MM.1S (cell line): ENCODE measurements at regions not wholly inside any gene's neighbourhood (a gene's known extent, or its start where the extent isn't known, plus 50 kb on each side); places are given as distances from the start of the nearest gene placed in this dataset.

Source experiments
- DNase-seq: peaks from one replicate; pipeline ENCODE4 v3.0.0-alpha.2; 2015
- H2AFZ ChIP-seq: fragments of 300-600 bp; sonication (generic); 2 replicates; pipeline ENCODE4 v1.6.0; 2016; ENCODE audit warnings: antibody characterized with exemption, low read length
- H3F3A ChIP-seq: fragments of 300-600 bp; sonication (generic); 2 replicates; pipeline ENCODE4 v1.6.1; 2016; ENCODE audit warnings: mild to moderate bottlenecking, antibody characterized with exemption, low read length, moderate library complexity, mixed read lengths; ENCODE audit not compliant: insufficient read depth
- H3K27ac ChIP-seq: fragments of 300-600 bp; sonication (generic); 2 replicates; pipeline ENCODE4 v1.5.1; 2016; ENCODE audit warnings: mild to moderate bottlenecking, low read length
- H3K27me3 ChIP-seq: fragments of 300-600 bp; sonication (generic); replicated peaks from 2 replicates; pipeline ENCODE4 v1.6.0; 2016; ENCODE audit warnings: low read length; ENCODE audit not compliant: insufficient read depth
- H3K36me3 ChIP-seq: fragments of 300-600 bp; sonication (generic); replicated peaks from 2 replicates; pipeline ENCODE4 v1.6.1; 2016; ENCODE audit warnings: mild to moderate bottlenecking, low read length, mixed read lengths; ENCODE audit not compliant: insufficient read depth
- H3K4me1 ChIP-seq: fragments of 300-600 bp; sonication (generic); 2 replicates; pipeline ENCODE4 v1.6.1; 2016; ENCODE audit warnings: low read length, mixed read lengths
- H3K4me2 ChIP-seq: fragments of 300-600 bp; sonication (generic); 2 replicates; pipeline ENCODE4 v1.6.0; 2016; ENCODE audit warnings: low read depth, low read length
- H3K4me3 ChIP-seq: fragments of 300-600 bp; sonication (generic); 2 replicates; pipeline ENCODE4 v1.5.1; 2016; ENCODE audit warnings: low read length, mixed read lengths
- H3K79me2 ChIP-seq: fragments of 300-600 bp; sonication (generic); 2 replicates; pipeline ENCODE4 v1.6.1; 2016; ENCODE audit warnings: mixed run types, low read length, mixed read lengths
- H3K9ac ChIP-seq: fragments of 300-600 bp; sonication (generic); 2 replicates; pipeline ENCODE4 v1.6.1; 2016; ENCODE audit warnings: low read length, mixed read lengths
- H3K9me2 ChIP-seq: fragments of 300-600 bp; sonication (generic); replicated peaks from 2 replicates; pipeline ENCODE4 v1.6.1; 2016; ENCODE audit warnings: mild to moderate bottlenecking, low read length, mixed read lengths; ENCODE audit not compliant: insufficient read depth
- H3K9me3 ChIP-seq: fragments of 300-600 bp; sonication (generic); replicated peaks from 2 replicates; pipeline ENCODE4 v1.6.1; 2016; ENCODE audit warnings: mild to moderate bottlenecking, low read length, mixed read lengths; ENCODE audit not compliant: insufficient read depth
- H4K20me1 ChIP-seq: fragments of 300-600 bp; sonication (generic); 2 replicates; pipeline ENCODE4 v1.6.1; 2016; ENCODE audit warnings: mild to moderate bottlenecking, low read length, moderate library complexity, mixed read lengths; ENCODE audit not compliant: insufficient read depth
- CTCF ChIP-seq: fragments of 300-600 bp; sonication (generic); IDR thresholded peaks from 2 replicates; pipeline ENCODE4 v1.5.1; 2016; ENCODE audit warnings: antibody characterized with exemption, low read length, mixed read lengths
- EZH2 ChIP-seq: fragments of 300-600 bp; sonication (generic); optimal IDR thresholded peaks from 2 replicates; pipeline ENCODE3; 2017; ENCODE audit warnings: low read depth, mild to moderate bottlenecking, antibody characterized with exemption, low read length, mixed read lengths
- EZH2phosphoT487 ChIP-seq: fragments of 300-600 bp; sonication (generic); IDR thresholded peaks from 2 replicates; pipeline ENCODE4 v1.6.1; 2018; ENCODE audit warnings: antibody characterized with exemption, low read length

- Histone ChIP-seq H3K27me3 (no peaks in the 10 kb centered on the region), H3K9ac (no peak overlapping the region), H3K79me2 (no peaks in the 10 kb centered on the region), H3F3A (no peaks in the 10 kb centered on the region), H3K4me3 (no peak overlapping the region), H2AFZ (no peak overlapping the region), H3K4me1 (no peaks in the 10 kb centered on the region), H3K27ac (no peak overlapping the region), H3K36me3 (no peaks in the 10 kb centered on the region), H3K9me3 (no peaks in the 10 kb centered on the region), H4K20me1 (no peaks in the 10 kb centered on the region), H3K4me2 (no peak overlapping the region), H3K9me2 (no peaks in the 10 kb centered on the region)
- TF ChIP-seq CTCF = no peak
- TF ChIP-seq EZH2 = no peak
- no peak for TF ChIP-seq EZH2phosphoT487
- DNase-seq = no peak
Measured at GRCh38 chr20:48532028-48532427, 295.8 kb downstream of the PREX1 start.

GRCh38 chr20:48531505-48531904 is 296.3 kb downstream of the PREX1 start:
- H3K4me2 ChIP-seq = no peak overlapping the region

GRCh38 chr20:48530957-48531356 is 296.8 kb downstream of the PREX1 start:
- Histone ChIP-seq H3K9ac (no peak overlapping the region), H3K4me1 (no peaks in the 10 kb centered on the region), H3K9me3 (no peaks in the 10 kb centered on the region), H3K36me3 (no peaks in the 10 kb centered on the region), H3K9me2 (no peaks in the 10 kb centered on the region), H3K27ac (no peak overlapping the region), H3K79me2 (no peaks in the 10 kb centered on the region), H3K27me3 (no peaks in the 10 kb centered on the region), H2AFZ (no peak overlapping the region), H3K4me2 (no peak overlapping the region), H4K20me1 (no peaks in the 10 kb centered on the region), H3F3A (no peaks in the 10 kb centered on the region), H3K4me3 (no peak overlapping the region)
- DNase-seq = no peak
- TF ChIP-seq EZH2phosphoT487 (no peak), EZH2 (no peak), CTCF (no peak)

More at GRCh38 chr20:48531505-48531904, 296.3 kb downstream of the PREX1 start:
- Histone ChIP-seq H3K27ac (no peak overlapping the region), H2AFZ (no peak overlapping the region), H4K20me1 (no peaks in the 10 kb centered on the region), H3K36me3 (no peaks in the 10 kb centered on the region), H3K4me1 (no peaks in the 10 kb centered on the region), H3K9me3 (no peaks in the 10 kb centered on the region), H3K27me3 (no peaks in the 10 kb centered on the region), H3K79me2 (no peaks in the 10 kb centered on the region), H3K9me2 (no peaks in the 10 kb centered on the region), H3K9ac (no peak overlapping the region), H3F3A (no peaks in the 10 kb centered on the region), H3K4me3 (no peak overlapping the region)
- no peak for DNase-seq
- TF ChIP-seq CTCF (no peak), EZH2 (no peak), EZH2phosphoT487 (no peak)
